AG09309 (cell line): ENCODE measurements at regions not wholly inside any gene's neighbourhood (a gene's known extent, or its start where the extent isn't known, plus 50 kb on each side); places are given as distances from the start of the nearest gene placed in this dataset.

ENCODE experiments used
- DNase-seq: peaks from one replicate; pipeline ENCODE4 v3.0.0-alpha.2; 2010; ENCODE audit warnings: low read depth
- H3K4me3 ChIP-seq: 2 replicates; pipeline ENCODE4 v1.5.1; 2011; ENCODE audit warnings: mild to moderate bottlenecking, low read depth, low read length, moderate library complexity; ENCODE audit not compliant: control insufficient read depth
- TF ChIP-seq, protein P1 (sequence below): IDR thresholded peaks from 2 replicates; pipeline ENCODE4 v1.5.1; 2011; ENCODE audit warnings: mild to moderate bottlenecking, low read depth, low read length, inconsistent platforms; ENCODE audit not compliant: insufficient read depth, control insufficient read depth; ENCODE audit errors: missing control alignments

DNA sequence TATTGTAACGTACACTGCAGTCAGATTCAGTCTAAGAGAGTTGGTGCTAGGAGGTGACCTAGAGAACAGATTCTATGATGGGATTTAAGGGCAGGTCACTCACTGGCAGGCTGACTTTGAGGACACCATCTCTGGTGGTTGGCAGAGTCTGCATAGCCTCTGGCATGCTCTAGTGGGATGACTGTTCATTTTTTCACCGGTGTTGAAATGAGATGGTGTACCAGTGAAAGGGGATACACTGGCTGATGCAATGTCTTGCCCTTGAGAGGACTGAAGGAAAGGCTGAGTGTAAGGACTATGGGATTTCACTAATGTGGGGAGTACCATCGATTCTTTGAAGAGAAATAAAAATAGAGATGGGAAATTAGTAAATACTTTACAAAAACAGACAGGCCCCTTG is 186.9 kb upstream of the PIEZO2 start:
- H3K4me3 ChIP-seq, result no peak overlapping the region
- DNase-seq, result no peak

GRCh38 chr18:11327391-11328009 is 178.1 kb upstream of the PIEZO2 start:
- no peak for DNase-seq
- no peak overlapping the region for H3K4me3 ChIP-seq
- TF ChIP-seq, protein P1, sequence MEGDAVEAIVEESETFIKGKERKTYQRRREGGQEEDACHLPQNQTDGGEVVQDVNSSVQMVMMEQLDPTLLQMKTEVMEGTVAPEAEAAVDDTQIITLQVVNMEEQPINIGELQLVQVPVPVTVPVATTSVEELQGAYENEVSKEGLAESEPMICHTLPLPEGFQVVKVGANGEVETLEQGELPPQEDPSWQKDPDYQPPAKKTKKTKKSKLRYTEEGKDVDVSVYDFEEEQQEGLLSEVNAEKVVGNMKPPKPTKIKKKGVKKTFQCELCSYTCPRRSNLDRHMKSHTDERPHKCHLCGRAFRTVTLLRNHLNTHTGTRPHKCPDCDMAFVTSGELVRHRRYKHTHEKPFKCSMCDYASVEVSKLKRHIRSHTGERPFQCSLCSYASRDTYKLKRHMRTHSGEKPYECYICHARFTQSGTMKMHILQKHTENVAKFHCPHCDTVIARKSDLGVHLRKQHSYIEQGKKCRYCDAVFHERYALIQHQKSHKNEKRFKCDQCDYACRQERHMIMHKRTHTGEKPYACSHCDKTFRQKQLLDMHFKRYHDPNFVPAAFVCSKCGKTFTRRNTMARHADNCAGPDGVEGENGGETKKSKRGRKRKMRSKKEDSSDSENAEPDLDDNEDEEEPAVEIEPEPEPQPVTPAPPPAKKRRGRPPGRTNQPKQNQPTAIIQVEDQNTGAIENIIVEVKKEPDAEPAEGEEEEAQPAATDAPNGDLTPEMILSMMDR, result no peak

More for the DNA sequence above, 186.9 kb upstream of the PIEZO2 start:
- TF ChIP-seq, protein P1, result no peak

- no peak overlapping the region for H3K4me3 ChIP-seq
- peak; percentile 79 for DNase-seq
- TF ChIP-seq, protein P1, result no peak
These were observed 175.8 kb upstream of the PIEZO2 start for GRCh38 chr18:11324956-11325882.

DNA sequence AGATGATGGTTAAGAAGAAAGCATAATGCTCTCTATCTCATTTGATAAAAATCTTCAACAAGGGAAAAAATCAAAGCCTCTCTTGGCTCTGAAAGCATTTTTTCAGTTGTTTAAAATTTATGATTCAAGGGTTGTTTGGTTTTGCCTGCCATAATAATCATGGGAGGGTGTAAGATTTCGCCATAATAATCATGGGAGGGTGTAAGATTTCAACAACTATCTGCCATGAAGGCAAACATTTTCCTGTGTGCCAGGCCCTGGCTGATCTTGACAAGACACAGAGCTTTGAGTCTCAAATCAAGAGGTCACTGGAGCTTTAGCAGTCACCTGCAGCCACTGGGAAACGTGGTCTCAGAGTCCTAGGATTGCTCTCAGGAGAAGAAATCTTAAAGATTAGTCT is 175.1 kb upstream of the PIEZO2 start:
- no peak overlapping the region for H3K4me3 ChIP-seq
- TF ChIP-seq, protein P1, result no peak
- no peak for DNase-seq

- DNase-seq, result no peak
- TF ChIP-seq, protein P1, result no peak
- no peak overlapping the region for H3K4me3 ChIP-seq
These were observed 174.0 kb upstream of the PIEZO2 start for GRCh38 chr18:11323359-11323819.

DNA sequence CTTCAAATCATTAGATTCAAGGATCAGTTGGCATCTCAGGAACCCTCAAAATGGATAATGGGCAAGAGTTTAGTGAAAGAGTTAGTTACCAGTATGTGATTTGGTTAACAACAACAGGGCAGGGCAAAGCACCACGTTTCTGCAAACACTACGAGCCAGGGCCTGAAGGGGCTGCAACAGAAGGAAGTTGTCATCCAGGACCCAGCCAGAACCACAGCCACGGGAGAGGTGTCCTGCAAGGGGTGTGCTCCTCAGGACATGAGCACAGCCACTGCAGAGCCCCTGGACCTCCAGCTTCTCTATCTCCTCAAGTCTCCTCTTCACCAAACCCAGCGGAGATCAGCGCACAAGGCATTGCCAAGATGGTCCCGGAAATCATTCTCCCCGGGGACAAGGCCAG is 173.3 kb upstream of the PIEZO2 start:
- TF ChIP-seq, protein P1, result no peak
- no peak for DNase-seq
- H3K4me3 ChIP-seq, result no peak overlapping the region
